Activated T-helper 1 cell treated with Interleukin-2 at 50 U/mL for 16 hours (primary cell): ENCODE measurements at regions not wholly inside any gene's neighbourhood (a gene's known extent, or its start where the extent isn't known, plus 50 kb on each side); places are given as distances from the start of the nearest gene placed in this dataset.
"Not testable (repeated sequence)": the region's sequence is repeated elsewhere in the genome, so short reads cannot be mapped to it uniquely, and the experiment has no call there.

Experiments used
- DNase-seq: peaks from one replicate; pipeline ENCODE4 v3.0.0-alpha.2; 2020; ENCODE audit warnings: low read depth

- DNase-seq: no peak
Measured at GRCh38 chr2:180604077-180604476, 376.3 kb upstream of the UBE2E3 start.

DNA sequence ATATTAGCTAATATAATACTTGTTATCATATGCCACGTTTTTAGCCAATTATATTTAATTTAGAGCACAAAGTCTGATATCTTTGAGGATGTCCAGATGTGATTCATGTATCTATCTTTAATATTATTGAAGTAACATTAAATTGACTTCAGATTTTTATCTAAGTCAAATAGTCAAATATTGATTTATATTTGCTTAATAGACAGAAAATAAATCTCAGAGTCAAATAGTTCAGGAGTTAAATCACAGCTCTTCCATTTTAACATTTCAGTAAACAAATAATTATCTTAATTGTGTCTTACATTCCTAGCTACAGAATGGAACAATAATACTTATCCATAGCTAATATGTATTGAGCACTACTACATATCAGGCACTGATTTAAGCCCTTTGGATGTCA lies 379.4 kb upstream of the UBE2E3 start:
- DNase-seq: no peak

DNA sequence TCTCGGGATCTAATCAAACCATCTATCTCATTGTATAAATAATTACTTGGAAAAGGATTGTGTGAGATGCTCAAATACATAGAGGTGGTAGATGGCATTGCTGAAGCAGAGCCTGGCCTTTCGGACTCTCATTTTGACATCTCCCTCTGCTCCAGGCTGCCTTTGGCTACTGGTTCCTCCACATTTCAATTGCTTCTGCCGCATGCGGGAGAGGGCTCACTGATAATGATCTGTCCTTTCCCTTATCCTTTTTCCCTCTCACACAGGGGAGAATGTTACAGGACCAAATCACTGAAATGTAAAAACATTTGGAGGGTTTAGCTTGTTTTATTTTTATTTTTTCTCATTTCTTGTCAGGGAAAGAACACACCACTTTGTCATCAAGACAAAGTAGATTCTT lies 380.6 kb upstream of the UBE2E3 start:
- no peak for DNase-seq

DNA sequence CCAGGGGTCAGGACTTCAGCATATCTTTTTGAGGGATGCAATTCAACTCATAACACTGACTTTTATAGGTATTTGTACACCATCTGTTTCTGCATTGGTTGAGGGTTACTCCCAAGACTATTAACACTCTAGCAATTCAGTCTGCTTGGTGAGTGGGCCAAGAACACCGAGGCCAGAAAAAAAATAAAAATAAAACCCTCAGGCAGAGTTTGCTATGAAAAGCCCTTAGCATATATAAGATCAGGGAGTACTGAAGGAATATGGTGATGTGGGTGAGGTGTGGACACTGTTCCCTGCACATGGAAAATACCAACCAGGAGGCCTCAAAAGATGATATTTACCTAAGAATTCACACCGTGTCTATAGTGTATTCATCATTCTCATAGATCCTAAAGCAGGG lies 383.2 kb upstream of the UBE2E3 start:
- no peak for DNase-seq

DNA sequence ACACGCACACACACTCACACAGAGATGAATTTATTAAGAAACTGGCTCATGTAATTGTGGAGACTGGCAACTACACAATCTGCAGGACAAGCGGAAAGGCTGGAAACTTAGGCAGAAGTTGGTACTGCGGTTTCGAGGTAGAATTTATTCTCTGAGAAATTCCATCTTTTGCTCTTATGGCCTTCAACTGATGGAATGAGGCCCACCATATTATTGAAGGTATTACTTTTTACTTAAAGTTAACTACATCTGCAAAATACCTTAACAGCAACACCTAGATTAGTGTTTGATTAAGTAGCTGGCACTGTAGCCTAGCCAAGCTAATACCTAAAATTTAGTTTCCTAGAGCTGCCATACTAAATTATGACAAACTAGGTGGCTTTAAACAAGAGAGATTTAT lies 384.0 kb upstream of the UBE2E3 start:
- no peak for DNase-seq

- no peak for DNase-seq
Measured at GRCh38 chr2:180591947-180592346, 388.5 kb upstream of the UBE2E3 start.

DNA sequence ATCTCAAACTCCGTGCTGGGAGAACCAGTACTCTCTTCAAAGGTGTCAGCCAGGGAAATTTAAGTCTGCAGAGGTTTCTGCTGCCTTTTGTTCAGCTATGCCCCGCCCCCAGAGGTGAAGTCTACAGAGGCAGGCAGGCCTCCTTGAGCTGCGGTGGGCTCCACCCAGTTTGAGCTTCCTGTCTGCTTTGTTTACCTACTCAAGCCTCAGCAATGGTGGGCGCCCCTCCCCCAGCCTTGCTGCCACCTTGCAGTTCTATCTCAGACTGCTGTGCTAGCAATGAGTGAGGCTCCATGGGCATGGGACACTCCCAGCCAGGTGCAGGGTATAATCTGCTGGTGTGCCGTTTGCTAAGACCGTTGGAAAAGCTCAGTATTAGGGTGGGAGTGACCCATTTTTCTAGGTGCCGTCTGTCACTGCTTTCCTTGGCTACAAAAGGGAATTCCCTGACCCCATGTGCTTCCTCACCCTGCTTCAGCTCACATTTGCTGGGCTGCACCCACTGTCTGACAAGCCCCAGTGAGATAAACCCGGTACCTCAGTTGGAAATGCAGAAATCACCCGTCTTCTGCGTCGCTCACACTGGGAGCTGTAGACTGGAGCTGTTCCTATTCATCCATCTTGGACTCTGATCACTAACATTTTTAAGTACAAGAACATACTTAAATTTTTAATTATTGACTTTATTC lies 389.2 kb upstream of the UBE2E3 start:
- DNase-seq: not testable (repeated sequence)

DNA sequence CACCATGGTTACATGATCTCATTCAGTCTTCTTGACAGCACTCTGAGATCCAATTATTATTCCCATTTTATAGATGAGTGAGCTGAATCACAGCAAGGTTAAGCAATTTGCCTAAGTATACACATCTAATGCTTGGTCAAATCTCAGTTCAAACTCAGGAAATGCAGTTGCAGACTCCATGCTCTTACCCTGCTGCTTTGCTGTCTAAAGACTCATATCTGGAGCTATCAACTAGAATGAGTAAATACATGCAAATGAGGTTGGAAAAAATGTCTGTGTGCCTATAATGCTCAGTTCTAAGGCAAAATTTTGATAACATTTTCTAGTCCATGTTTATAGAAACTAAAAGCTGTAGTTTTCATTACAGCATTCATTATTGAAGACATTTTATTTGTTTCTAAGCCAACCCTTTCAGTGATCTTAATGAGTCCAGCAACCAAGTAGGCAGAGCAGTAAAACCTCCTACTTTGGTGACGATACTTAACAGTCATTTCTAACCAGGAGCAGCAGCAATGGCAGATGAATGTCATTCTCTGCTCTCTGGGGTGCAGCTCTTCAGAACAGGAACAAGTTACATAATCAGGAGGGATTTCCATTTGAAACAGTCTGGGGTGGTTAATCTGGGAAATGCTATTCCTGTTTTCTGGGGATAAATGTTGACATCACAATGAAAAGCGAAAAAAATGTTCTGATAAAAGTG lies 396.8 kb upstream of the UBE2E3 start:
- DNase-seq: no peak

DNA sequence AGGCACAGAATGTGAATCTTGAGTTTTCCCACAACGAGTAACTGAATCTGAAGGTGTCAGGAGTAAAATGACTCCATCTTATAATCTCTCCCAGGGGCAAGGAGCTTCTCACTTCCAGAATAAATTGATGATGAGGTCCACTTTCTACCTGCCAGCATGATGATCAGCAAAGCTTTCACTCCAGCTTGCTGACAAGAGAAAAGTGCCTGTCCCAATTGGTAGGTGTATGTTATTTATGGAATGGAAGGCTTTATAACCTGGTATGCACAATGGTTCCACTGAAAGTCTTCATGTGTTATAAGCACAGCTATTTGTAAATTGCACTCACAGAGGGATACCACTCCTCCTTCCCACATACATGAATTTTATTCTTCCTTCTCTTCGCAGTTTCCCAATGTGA lies 401.0 kb upstream of the UBE2E3 start:
- DNase-seq: no peak

DNA sequence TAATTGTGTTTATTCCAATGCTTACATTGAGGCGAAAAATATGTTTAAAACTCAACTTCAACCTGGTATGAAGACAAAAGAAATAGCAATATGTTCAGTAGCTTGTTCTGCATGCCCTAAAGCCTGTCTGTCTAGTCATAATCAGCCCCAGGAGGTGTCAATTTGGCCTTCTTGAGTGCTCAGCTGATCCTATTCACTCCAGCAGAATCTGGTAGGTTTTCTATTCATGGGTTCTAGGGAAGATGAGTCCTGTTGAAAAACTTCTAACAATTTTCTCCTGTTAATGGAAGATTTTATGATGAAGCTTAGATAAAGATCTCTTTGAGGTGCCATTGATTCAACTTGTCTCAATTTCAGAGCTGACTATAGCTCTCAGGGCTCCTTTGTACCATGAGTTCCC lies 402.0 kb upstream of the UBE2E3 start:
- no peak for DNase-seq

- DNase-seq: no peak
Measured at GRCh38 chr2:180577567-180577966, 402.8 kb upstream of the UBE2E3 start.

GRCh38 chr2:180573951-180574350 lies 406.5 kb upstream of the UBE2E3 start:
- no peak for DNase-seq

DNA sequence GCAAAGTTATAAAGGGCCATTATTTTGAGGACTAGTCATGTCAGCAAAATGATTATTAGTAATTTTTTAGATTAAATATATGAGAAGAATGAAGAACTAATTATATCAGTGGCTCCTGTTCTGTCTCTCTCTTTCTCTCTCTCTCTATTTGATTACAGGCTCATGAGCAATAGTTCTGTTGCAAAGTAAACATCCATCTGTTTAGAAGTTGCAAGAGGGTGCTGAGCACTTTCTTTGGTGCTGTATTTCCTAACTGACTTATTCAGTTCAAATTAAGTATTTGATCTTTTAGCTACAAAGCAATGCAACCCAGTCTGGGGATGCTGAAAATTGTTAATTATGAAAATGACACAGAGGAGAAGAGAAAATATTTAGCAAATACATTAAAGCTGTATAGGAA lies 408.1 kb upstream of the UBE2E3 start:
- no peak for DNase-seq

- no peak for DNase-seq
Measured at GRCh38 chr2:180571559-180571958, 408.8 kb upstream of the UBE2E3 start.

- no peak for DNase-seq
Measured at GRCh38 chr2:180570864-180571263, 409.5 kb upstream of the UBE2E3 start.

DNA sequence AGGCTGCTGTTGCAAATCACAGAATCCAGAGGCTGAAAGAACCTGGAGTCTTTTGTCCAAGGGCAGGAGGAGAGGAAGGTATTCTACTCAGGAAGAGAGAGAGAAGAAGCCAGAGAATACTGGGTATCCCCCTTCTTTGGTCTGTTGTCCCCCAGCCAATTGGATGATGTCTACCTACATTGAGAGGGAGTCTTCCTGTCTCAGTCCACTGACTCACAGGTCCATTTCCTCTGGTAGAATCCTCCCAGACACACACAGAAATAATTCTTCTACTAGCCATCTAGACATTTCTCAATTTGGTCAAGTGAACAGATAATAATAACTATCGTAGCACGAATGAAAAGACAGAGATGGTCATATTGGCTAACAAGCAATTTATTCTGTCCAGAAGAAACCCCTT lies 416.4 kb upstream of the UBE2E3 start:
- no peak for DNase-seq

- no peak for DNase-seq
Measured at GRCh38 chr2:180562378-180562777, 418.0 kb upstream of the UBE2E3 start.

DNA sequence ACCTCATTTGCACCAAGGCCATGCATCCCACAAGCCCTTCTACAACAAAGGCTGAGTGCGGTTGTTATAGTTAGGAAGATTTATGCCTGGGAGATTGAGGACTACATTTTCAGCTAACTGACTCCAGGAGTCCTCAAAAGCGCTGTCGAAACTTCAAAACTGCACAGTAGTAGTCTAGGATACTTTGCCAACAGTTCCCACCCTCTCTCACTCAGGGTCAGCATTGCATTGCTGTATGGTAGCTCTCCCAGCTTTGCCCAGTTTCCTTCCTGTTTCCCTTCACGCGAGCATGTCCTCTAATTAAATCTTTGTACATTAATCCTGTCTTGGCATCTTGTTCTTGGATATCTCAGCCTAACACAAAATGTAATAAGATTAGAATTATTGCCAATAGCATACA lies 420.6 kb upstream of the UBE2E3 start:
- no peak for DNase-seq

DNA sequence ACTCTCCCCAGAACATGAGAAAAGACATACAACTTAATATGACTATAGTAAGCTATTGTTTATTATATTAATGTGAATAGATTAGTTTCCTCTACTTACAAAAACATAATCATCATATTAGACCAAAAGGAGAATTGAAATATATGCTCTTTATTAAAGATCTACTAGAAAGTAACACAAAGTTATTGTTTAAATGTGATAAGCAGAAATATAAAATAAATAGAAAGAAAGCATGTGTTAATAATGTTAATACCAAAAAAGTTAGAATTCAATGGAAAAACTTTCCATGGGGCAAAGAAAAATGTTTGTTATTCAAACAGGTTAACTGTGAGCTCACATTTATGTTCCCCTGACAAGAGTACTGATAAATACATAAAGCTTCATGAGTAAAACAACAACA lies 421.4 kb upstream of the UBE2E3 start:
- no peak for DNase-seq

DNA sequence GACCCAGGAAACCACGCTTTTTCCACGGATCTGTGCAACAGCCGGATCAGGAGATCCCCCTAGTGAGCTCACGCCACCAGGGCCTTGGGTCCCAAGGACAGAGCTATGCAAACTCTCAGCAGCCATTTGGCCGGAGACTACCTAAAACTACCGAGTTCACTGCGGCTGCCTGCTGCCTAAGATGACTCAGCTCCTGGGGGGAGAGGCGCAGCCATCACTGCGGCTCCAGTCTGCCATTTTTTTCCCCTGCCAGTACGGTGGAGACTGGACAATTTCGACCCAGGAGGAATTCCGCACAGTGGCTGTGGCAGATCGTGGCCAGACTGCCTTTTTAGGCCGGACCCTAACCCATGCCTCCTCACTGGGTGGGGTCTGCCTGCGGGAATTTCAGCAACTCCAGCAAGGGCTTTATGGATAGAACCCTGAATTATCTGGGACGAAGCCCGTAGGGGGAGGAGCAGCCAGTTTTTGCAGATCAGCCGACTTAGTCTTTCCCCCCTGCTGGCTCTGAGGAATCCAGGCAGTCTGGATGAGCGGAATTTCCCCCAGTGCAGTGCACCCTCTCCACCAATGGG lies 424.9 kb upstream of the UBE2E3 start:
- no peak for DNase-seq

DNA sequence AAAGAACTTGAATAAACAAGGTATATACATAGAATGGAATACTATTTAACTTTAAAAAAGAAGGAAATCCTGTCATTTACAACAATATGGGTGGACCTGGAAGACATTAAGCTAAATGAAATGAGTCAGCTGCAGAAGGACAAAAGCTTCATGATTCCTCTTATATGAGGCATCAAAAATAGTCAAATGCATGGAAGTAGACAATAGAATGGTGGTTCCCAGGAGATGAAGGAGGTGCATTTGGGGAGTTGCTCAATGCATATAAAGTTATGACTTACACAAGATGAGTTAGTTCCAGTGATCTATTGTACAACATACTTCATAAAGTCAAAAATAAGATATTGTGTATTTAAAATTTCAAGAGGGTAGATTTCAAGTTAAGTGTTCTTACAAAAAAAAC lies 426.1 kb upstream of the UBE2E3 start:
- no peak for DNase-seq

DNA sequence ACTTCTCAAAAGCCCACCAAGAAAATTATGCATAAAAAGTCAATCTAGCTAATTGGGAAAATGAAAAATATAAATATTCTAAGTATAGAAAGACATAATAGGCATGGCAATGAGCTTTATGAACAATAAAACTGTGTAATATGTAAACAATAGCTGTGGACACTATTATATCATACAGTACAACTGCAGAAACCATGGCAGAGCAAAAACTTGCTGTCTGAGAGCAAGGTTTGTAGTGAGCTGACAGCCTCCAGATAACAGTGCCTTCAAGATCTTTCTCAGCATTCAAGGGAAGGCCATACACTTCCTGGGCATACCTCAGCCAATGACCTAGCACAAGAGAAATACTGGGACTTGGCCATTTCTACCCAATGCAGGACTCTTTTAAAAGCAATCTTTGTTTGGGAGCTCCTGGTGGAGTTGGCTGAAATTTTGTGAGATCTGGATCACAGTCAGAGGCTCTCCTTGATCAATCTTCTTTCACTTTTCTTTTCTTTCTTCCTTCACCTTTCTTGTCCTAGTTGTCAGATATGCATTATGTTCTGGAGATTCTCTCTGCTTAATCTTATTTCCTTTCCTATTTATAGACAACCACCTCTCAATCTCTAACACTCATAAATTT lies 427.2 kb upstream of the UBE2E3 start:
- no peak for DNase-seq

DNA sequence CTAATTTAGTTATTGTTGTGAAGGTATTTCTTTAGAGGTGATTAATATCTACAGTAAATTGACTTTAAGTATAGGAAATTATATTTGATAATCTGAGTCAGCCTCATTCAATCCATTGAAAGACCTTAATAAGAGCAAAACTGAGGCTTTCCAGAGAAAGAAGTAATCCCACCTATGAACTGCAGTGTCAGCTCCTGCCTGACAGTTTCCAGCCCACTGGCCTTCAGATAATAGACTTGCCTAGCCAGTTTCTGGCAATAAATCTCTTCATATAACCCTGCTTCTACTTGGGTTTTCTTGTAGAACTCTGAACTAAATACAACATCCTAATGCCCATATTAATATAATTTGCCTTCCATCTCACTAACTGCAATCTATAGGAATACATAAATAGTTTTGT lies 437.9 kb upstream of the UBE2E3 start:
- no peak for DNase-seq
